GM21367 (cell line): ENCODE measurements at regions not wholly inside any gene's neighbourhood (a gene's known extent, or its start where the extent isn't known, plus 50 kb on each side); places are given as distances from the start of the nearest gene placed in this dataset.

ENCODE experiments used
- ATAC-seq: cut with Tn5 transposase; IDR thresholded peaks from one replicate; pipeline ENCODE4 v1.9.1; 2021; ENCODE audit not compliant: unreplicated experiment

GRCh38 chr12:58131986-58132755, 190.8 kb downstream of the ATP23 start:
- no peak for ATAC-seq

- no peak for ATAC-seq
Measured at GRCh38 chr12:58138424-58138823, 197.1 kb downstream of the ATP23 start.

DNA sequence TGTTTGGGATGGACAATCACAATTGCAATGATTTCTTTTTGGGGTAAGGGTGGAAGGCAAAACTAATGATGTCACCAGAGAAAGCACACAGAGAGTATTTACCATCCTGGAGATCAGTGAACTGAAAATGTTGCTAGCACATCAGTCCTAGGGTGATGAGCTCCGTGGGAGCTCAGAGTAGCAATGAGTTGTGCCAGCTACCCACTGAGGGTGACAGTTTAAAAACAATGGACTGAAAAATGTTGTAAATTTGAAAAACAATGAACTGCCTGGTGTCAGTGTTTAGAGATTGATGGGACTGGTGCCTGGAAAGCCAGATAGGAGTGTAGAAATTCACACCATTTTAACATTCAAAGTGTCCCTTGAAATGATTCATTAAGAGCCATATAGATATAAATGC, 198.5 kb downstream of the ATP23 start:
- no peak for ATAC-seq

DNA sequence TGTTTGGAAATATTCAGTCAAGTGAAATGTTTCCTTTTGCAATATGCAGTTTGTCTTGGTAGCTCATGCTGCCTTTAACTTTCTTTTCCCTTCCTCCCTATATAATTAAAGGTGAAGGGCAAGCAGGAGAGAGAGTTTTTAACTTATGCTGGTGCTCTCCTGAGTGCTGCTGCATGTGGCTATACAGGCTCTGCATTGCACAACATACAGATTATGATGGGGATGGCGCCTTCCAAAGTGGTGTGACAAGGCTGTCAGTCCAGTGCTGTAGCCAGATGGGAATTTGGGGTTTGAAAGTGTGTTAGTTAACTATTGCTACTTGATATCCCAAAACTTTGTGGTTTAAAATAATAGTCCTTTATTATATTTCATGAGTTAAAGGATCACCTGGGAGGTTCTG, 199.0 kb downstream of the ATP23 start:
- ATAC-seq: no peak

GRCh38 chr12:58142991-58143390, 201.6 kb downstream of the ATP23 start:
- no peak for ATAC-seq

DNA sequence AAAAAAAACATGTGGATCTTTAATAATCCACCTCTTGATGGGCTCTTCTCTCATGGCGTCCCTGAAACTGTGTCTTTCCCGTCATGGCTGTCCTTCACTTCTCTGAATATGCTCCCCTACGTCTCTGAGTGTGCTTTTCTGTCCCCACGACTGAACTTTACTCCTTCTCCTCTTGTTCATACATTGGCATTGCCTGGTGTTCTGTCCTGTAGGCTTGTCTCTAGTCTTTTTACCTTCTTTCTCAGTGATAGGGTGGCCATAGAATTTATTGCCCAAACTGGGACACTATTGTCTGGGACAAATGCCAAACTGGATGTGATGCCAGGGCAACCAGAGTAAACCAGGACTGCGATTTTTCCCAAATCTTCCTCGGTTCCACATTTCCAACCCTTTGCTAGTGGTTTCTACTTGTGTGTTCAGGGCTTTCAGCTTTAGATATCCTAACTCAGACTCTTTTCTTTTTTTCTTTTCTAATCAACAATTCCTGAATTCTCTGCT, 202.2 kb downstream of the ATP23 start:
- no peak for ATAC-seq

DNA sequence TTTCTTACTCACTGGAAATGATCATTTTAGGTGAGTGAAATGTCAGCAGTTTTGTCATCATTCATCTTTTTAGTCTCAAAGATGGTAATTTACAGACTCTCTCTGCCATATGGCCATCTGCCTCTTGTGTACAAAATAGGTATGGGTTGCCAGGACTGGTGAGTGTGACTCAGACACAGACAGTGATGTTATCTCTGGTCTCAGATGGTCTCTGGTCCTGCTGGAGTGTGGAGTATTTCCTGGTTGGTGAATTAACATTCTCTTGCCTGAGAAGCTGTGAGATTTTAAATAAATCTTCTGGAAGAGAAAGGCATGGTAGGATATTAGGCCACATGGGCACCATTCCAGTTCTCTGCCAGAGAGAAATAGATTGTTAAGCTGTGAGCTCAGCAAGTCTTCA, 207.0 kb downstream of the ATP23 start:
- no peak for ATAC-seq

GRCh38 chr12:58148976-58149375, 207.6 kb downstream of the ATP23 start:
- ATAC-seq: no peak

DNA sequence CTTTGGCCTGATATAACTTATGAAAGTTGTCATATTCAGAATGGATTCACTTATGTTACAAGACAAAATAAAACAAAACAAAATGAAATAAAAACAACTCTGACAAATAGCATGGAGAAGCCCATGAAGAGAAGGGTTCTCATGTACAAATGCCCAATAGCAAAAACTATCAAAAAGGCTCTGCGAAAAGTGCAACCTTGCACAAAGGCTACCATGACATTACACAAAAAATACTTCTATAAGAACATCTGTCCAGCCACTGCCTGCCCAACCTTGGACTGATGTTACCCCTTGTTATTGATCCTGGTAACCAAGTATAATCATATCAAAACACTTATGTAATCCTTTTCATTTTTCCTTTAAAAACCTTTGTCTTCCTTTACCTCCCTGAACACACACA, 213.0 kb downstream of the ATP23 start:
- no peak for ATAC-seq

- no peak for ATAC-seq
Measured at GRCh38 chr12:58156697-58157096, 215.3 kb downstream of the ATP23 start.

GRCh38 chr12:58159941-58160340, 218.6 kb downstream of the ATP23 start:
- ATAC-seq: no peak

GRCh38 chr12:58161773-58162172, 220.4 kb downstream of the ATP23 start:
- no peak for ATAC-seq

- ATAC-seq: no peak
Measured at GRCh38 chr12:58163021-58163420, 221.7 kb downstream of the ATP23 start.

GRCh38 chr12:58166643-58167042, 225.3 kb downstream of the ATP23 start:
- ATAC-seq: no peak

DNA sequence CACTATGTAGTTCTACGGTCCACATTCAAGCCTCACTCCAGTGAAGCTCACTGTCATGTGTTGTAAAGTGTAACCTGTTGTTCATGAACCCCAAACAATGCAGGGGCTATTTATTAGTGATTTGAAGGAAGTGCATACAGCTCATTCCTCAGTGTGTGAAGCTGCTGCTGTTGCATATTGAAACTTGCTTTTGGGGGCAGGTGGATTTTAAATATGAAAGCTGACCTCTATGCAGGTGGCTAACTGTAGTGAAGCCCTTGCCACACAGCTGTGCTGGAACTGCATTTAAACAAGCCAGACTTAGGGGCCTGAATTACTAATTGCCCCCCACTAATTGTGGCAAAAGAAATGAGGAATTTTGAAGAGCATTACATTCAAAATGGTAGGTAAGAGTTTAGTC, 226.3 kb downstream of the ATP23 start:
- ATAC-seq: no peak

DNA sequence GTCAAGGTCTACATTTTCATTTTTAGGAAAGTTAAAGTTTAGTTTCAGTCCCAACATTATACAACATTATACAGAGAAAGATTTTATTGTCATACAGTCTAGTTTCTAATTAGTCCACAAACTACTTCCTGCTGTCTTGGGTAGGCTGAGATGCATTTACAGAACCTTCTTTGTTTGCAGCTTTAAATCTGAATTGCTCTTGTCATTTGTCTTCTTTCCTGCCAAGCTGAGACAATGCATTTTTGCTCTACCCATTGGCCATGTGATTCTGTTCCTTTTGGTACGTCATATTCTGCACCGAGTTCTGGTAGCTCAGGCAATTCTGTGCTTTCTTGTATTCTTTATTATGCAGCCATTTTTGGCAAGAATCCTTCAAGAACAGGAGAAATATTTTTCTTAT, 228.5 kb downstream of the ATP23 start:
- no peak for ATAC-seq

- no peak for ATAC-seq
Measured at GRCh38 chr12:58171914-58172313, 230.5 kb downstream of the ATP23 start.

GRCh38 chr12:58172433-58173073, 231.2 kb downstream of the ATP23 start:
- ATAC-seq: no peak

DNA sequence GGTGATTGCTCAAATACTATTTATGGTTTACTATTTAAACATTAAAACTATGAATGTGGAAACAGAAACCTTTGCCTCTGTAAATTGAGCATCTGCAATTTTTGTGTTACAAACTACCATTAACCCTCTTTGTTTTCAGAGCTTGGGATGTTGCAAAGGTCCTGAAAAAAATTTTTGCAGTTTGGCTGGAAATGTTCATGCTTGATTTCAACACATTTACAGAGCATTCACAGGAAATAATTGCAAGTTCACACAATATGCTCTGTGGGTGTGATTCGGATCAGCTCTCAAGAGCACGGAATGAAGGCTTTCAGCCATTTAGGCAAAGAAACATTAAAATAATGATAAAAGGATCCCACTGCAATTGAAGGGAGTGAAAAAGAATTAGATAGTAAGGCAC, 232.9 kb downstream of the ATP23 start:
- ATAC-seq: no peak

GRCh38 chr12:58176296-58176869, 235.0 kb downstream of the ATP23 start:
- no peak for ATAC-seq

DNA sequence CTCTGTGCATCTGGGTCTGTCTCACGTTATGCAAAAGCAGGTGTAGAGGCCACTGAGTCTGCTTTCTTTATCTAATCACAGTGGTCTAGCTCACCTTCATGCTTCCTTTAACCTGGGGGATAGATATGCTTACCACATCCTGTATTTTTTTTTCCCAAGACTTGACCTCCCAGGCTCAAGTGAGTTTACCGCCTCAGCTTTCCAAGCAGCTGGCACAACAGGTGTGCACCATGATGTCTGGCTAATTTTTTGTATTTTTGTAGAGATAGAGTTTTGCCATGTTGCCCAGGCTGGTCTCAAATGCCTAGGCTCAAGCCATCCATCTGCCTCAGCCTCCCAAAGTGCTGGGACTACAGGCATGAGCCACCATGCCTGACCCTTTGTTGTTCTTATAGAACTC, 236.0 kb downstream of the ATP23 start:
- no peak for ATAC-seq

- ATAC-seq: no peak
Measured at GRCh38 chr12:58184212-58184611, 242.8 kb downstream of the ATP23 start.
